GM12892 (cell line): ENCODE measurements at regions not wholly inside any gene's neighbourhood (a gene's known extent, or its start where the extent isn't known, plus 50 kb on each side); places are given as distances from the start of the nearest gene placed in this dataset.

Experiments
- DNase-seq: peaks from one replicate; pipeline ENCODE4 v3.0.0; 2011; ENCODE audit not compliant: insufficient read length
- FAIRE-seq: peaks from 2 replicates; lab custom pipeline; 2011; peaks lifted over from hg19 to GRCh38; lab: Jason Lieb, UNC
- POLR2A ChIP-seq: IDR thresholded peaks from 2 replicates; pipeline ENCODE4 v1.6.1; 2011; ENCODE audit warnings: low read depth, low read length, control low read depth
- POLR2AphosphoS5 ChIP-seq: IDR thresholded peaks from 2 replicates; pipeline ENCODE4 v1.6.1; 2011; ENCODE audit warnings: low read depth, low read length, control low read depth
- TAF1 ChIP-seq: IDR thresholded peaks from 2 replicates; pipeline ENCODE4 v1.6.1; 2011; ENCODE audit warnings: low read depth, mild to moderate bottlenecking, control low read depth, low read length, borderline replicate concordance

- no peak for FAIRE-seq
- no peak for DNase-seq
- no peak for TF ChIP-seq POLR2AphosphoS5
- TF ChIP-seq TAF1, result no peak
- TF ChIP-seq POLR2A, result no peak
These were observed 165.3 kb downstream of the DICER1 start for GRCh38 chr14:94992046-94992445.

GRCh38 chr14:94989946-94990345 lies 167.4 kb downstream of the DICER1 start:
- DNase-seq (no peak), FAIRE-seq (no peak)
- TF ChIP-seq POLR2A (no peak), TAF1 (no peak), POLR2AphosphoS5 (no peak)

- TF ChIP-seq POLR2A, result no peak
- no peak for TF ChIP-seq POLR2AphosphoS5
- TF ChIP-seq TAF1, result no peak
- DNase-seq (no peak), FAIRE-seq (no peak)
These were observed 167.9 kb downstream of the DICER1 start for GRCh38 chr14:94989417-94989816.

GRCh38 chr14:94987409-94987808 lies 169.9 kb downstream of the DICER1 start:
- DNase-seq (no peak), FAIRE-seq (no peak)
- TF ChIP-seq POLR2AphosphoS5, result no peak
- TF ChIP-seq POLR2A, result no peak
- TF ChIP-seq TAF1, result no peak

GRCh38 chr14:94979891-94980290 lies 177.4 kb downstream of the DICER1 start:
- TF ChIP-seq POLR2A (no peak), TAF1 (no peak)
- FAIRE-seq (no peak), DNase-seq (no peak)

GRCh38 chr14:94977016-94977415 lies 180.3 kb downstream of the DICER1 start:
- TF ChIP-seq POLR2AphosphoS5, result no peak
- TF ChIP-seq TAF1, result no peak
- no peak for TF ChIP-seq POLR2A
- no peak for FAIRE-seq
- DNase-seq, result no peak

- FAIRE-seq (no peak), DNase-seq (no peak)
- no peak for TF ChIP-seq POLR2A
- no peak for TF ChIP-seq TAF1
- no peak for TF ChIP-seq POLR2AphosphoS5
These were observed 182.0 kb downstream of the DICER1 start for GRCh38 chr14:94975366-94975765.

- DNase-seq (no peak), FAIRE-seq (no peak)
- TF ChIP-seq POLR2AphosphoS5 (no peak), TAF1 (no peak), POLR2A (no peak)
These were observed 182.4 kb downstream of the DICER1 start for GRCh38 chr14:94974893-94975292.

GRCh38 chr14:94974422-94974821 lies 182.9 kb downstream of the DICER1 start:
- no peak for FAIRE-seq
- TF ChIP-seq POLR2A, result no peak
- no peak for TF ChIP-seq POLR2AphosphoS5
- TF ChIP-seq TAF1, result no peak
- no peak for DNase-seq

GRCh38 chr14:94971750-94972149 lies 185.6 kb downstream of the DICER1 start:
- DNase-seq (no peak), FAIRE-seq (no peak)
- no peak for TF ChIP-seq POLR2AphosphoS5

GRCh38 chr14:94970941-94971730 lies 186.2 kb downstream of the DICER1 start:
- DNase-seq (no peak), FAIRE-seq (no peak)
- TF ChIP-seq POLR2AphosphoS5 (no peak), POLR2A (no peak), TAF1 (no peak)

GRCh38 chr14:94969766-94970165 lies 187.6 kb downstream of the DICER1 start:
- FAIRE-seq (no peak), DNase-seq (no peak)
- no peak for TF ChIP-seq POLR2AphosphoS5
- no peak for TF ChIP-seq POLR2A
- no peak for TF ChIP-seq TAF1

- TF ChIP-seq POLR2A, result no peak
- DNase-seq (no peak), FAIRE-seq (no peak)
These were observed 190.5 kb downstream of the DICER1 start for GRCh38 chr14:94966868-94967267.
